Globus pallidus (tissue), 1 donor: ENCODE measurements at regions not wholly inside any gene's neighbourhood (a gene's known extent, or its start where the extent isn't known, plus 50 kb on each side); places are given as distances from the start of the nearest gene placed in this dataset.

Experiments used
- DNase-seq: peaks from one replicate; pipeline ENCODE4 v3.0.0-alpha.2; 2015; ENCODE audit warnings: low spot score

GRCh38 chr20:50408526-50409364 is 101.4 kb upstream of the PTPN1 start:
- DNase-seq: no peak

GRCh38 chr20:50409495-50409894 is 100.7 kb upstream of the PTPN1 start:
- no peak for DNase-seq

DNA sequence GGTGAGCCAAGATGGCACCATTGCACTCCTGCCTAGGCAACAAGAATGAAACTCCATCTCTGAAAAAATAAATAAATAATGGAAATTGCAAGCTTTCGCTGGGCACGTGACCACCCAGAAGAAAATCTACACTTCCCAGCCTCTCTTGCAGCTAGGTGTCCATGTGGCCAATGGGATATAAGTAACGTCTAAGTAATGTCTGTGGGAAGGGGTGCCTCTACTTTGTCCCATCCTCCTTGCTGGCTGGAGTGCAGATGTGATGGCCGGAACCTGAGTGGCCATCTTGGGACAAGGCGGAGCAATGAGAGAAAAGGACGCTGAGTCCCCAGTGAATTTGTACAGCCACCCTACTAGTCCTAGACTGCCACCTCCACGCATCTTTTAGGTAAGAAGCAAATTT is 99.8 kb upstream of the PTPN1 start:
- DNase-seq: no peak

GRCh38 chr20:50412069-50412468 is 98.1 kb upstream of the PTPN1 start:
- DNase-seq: no peak

- no peak for DNase-seq
These were observed 97.7 kb upstream of the PTPN1 start for GRCh38 chr20:50412499-50412898.

- no peak for DNase-seq
These were observed 97.1 kb upstream of the PTPN1 start for GRCh38 chr20:50413088-50413500.

GRCh38 chr20:50415021-50415515 is 95.1 kb upstream of the PTPN1 start:
- no peak for DNase-seq

DNA sequence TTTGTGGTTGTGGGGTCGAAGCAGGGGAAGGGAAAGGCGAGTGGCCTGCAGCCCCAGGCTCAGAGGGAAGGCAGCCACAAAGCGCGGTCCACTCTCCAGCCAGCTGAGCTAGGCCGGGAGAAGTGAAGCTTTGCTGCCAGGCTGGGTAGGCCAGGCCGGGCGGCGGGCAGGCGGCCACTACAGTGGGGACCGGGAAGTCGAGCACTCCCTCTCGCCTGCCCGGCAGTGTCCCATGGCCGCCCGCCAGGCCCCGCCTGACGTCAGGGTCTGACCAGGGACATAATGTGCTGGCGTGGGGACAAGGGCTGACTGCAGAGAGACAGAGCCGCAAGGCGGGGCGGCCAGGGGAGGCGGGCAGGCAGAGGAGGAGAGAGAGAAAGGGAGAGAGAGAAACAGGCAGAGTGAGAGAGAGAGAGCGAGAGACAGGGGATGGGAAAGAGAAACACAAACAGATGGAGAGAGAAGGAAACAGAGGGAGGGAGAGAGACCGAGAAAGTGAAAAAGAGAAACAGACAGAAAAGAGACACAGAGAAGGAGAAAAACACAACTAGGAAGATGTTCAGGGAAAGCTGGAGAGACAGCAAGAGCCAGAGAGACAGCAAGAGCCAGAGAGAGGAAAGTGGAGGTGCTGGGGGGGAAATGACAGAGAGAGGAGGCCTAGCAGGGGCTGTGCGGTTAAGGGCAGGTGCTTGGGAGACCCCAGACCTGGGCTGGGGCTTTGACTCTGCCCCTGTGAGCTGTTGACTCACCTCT is 94.5 kb upstream of the PTPN1 start:
- peak; percentile 96 for DNase-seq

GRCh38 chr20:50416269-50417022 is 93.7 kb upstream of the PTPN1 start:
- DNase-seq: no peak

GRCh38 chr20:50417023-50417329 is 93.2 kb upstream of the PTPN1 start:
- DNase-seq: no peak

DNA sequence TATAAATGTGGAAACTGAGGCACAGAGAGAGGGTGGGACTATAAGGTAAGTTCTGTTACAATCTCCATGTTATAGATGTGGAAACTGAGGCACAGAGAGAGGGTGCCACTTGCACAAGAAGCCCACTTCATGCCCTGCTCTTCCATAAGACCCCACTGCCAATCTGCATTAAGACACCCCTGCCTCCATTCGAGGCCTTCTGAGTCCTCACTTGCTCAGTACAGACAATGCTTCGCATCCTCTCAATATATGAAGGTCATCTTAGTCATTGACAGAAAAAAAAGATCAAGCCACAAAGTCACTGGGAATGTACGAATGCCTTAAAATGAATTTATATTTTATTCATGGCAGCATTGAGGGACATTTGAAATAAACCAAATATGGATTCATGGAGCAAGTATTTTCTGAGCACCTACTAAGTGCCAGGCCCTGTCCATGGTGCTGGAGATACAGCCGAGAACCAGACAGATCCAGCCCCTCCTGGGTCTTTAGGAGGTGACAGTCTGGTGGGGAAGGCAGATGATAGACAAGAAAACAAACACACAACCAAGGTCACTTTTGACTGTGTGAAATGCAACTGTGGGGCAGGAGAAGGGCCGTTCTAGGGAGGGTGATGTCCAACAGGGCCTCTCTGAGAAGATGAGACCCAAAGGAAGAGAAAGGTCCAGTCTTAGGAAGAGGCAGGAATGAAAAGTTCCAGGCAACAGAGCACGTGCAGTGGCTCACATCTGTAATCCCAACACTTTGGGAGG is 92.5 kb upstream of the PTPN1 start:
- no peak for DNase-seq

DNA sequence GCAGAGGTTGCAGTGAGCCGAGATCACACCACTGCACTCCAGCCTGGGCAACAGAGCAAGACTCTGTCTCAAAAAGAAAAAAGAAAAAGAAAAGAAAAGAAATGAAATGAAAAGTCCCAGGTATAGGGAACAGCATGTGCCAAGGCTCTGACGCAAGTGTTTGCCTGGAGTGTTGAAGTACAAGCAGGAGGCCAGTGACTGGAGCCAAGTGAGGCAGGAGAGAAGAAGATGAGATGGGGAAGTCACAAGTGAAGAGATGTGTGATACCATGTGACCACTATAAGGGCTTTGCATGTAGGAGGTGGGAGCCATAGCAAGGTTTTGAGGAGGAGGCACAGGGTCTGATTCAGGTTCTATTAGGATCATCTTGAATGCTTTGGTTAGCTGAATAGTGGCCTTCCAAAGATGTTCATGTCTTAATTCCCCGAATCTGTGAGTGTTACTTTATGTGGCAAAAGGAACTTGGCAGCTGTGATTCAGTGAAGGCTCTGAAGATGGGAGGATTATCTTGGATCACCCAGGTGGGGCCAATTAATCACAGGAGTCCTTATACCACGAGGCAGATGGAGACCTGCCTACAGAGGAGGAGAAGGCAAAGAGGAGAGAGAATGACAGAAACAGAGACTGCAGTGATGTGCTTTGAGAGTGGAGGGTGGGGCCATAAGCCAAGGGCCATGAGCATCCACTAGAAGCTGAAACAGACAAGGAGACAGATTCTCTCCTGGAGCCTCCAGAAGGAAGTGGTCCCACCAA is 91.1 kb upstream of the PTPN1 start:
- no peak for DNase-seq

DNA sequence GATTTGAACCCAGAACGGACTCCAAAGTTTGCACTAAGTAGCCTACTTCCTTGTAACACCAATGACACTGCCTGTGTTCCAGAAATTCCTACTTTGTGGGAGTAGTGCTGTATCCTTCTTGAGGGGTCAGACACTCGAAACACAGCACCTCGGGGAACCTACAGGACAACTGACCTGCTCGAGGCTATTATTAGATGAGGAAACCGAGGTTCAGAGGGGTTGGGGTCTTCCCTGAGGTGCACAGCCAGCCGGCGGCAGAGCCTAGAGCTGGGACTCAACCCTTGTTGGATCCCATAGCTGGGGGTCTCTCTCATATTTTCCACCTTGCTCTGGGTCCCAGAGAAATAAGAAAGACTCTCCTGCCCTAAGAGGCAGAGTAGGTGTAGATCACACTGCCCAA is 89.8 kb upstream of the PTPN1 start:
- no peak for DNase-seq

GRCh38 chr20:50421356-50422340 is 88.5 kb upstream of the PTPN1 start:
- no peak for DNase-seq

- DNase-seq: no peak
These were observed 86.4 kb upstream of the PTPN1 start for GRCh38 chr20:50423758-50424157.

GRCh38 chr20:50425076-50425475 is 85.1 kb upstream of the PTPN1 start:
- DNase-seq: no peak

DNA sequence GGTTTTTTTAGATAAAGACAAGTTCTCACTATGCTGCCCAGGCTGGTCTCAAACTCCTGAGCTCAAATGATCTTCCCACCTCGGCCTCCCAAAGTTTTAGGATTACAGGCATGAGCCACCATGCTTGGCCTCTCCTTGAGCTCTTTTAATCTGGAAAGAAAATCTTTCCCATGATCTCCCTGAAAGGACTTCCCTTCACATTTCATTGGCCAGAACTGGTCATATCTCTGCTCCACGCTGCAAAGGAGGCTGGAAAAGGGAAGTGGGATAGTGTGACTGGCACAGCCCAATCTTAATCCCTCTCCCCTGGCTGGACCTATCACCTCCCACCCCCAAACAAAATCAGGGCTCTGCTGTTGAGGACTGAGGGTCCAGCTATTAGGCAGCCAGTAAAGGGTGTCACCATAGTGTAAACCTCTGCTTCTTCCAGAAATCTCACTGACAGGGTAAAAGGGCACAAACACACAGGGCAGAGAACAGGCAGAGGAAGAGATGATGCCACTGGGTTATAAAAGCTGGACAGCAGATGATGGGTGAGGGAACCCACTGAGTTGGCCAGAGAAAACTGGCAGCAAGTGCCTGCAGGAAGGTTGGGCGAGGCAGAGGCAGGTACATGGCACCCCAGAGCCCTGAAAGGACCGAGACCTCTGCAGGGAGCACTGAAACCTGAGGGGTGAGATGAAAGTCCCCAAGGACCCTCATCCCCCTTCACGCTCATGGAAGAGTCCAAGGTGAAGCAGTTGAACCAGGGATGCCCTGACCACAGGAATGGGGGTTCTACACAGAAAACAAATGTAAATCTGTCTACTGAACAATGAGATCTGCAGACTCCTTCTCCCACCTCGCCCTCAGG is 83.1 kb upstream of the PTPN1 start:
- no peak for DNase-seq

DNA sequence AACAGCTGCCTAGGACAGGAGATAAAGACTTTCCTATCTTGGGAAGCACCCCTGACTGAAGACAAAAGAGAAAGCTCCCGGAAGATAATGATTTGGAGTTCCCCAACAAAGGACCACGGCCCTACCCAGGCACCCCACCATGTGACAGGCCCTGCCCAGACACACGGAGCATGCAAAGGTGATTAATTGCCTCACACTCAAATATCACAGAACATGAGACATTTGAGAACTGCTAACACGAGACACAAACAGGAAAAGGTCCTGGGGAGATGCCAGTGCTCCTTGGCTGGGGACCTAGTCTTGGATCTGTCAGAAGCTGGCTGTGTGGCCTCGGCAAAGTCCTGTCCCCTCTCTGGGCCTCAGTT is 82.5 kb upstream of the PTPN1 start:
- DNase-seq: no peak
